ENCODE measurements at regions not wholly inside any gene's neighbourhood (a gene's known extent, or its start where the extent isn't known, plus 50 kb on each side); places are given as distances from the start of the nearest gene placed in this dataset.
A peak's percentile ranks its signal among the peaks of the same experiment; 100 is the strongest.
"Not testable (repeated sequence)": the region's sequence is repeated elsewhere in the genome, so short reads cannot be mapped to it uniquely, and the experiment has no call there.

- 90 to 99% (median 97%) methylated on average over 5 of the region's 5 CpGs for WGBS, 4 donors
- Histone ChIP-seq H3K27me3 (peaks cover 0 to 4% (median 0%) of the 10 kb centered on the region in 9 donors), H3K4me1 (peaks cover 0 to 33% (median 0%) of the 10 kb centered on the region in 12 donors), H3K27ac (peak overlapping the region in 1 of 12 donors; percentile 69), H3K9me3 (no peaks in the 10 kb centered on the region), H3K4me3 (no peak overlapping the region), H3K36me3 (no peaks in the 10 kb centered on the region)
- no peak for TF ChIP-seq CTCF (IDR thresholded peaks at IDR 0.05)
- intact Hi-C loops (cut with DNase I): no loop called here
- no peak for ATAC-seq
- DNase-seq: no peak
These were observed 103.0 kb downstream of the OLIG3 start for GRCh38 chr6:137391061-137391814.

- Histone ChIP-seq H3K4me3 (no peak overlapping the region), H3K4me1 (peaks cover 0 to 33% (median 0%) of the 10 kb centered on the region in 12 donors), H3K9me3 (no peaks in the 10 kb centered on the region), H3K36me3 (no peaks in the 10 kb centered on the region), H3K27me3 (peaks cover 0 to 4% (median 0%) of the 10 kb centered on the region in 9 donors), H3K27ac (peak overlapping the region in 1 of 12 donors; percentile 69)
- intact Hi-C loops (cut with DNase I): no loop called here
- 62 to 74% (median 64%) methylated on average over 4 of the region's 4 CpGs for WGBS, 4 donors
- no peak for DNase-seq
- no peak for ATAC-seq
- TF ChIP-seq POLR2A (IDR thresholded peaks at IDR 0.05) (no peak), CTCF (IDR thresholded peaks at IDR 0.05) (no peak)
These were observed 103.9 kb downstream of the OLIG3 start for GRCh38 chr6:137390334-137390733.

- H3K27ac ChIP-seq: peak overlapping the region in 1 of 12 donors; percentile 69
- 30 to 39% (median 38%) methylated on average over 6 of the region's 6 CpGs for WGBS, 4 donors
- intact Hi-C loops (cut with DNase I): no loop called here
- DNase-seq (no peak), ATAC-seq (no peak)
- TF ChIP-seq POLR2A (IDR thresholded peaks at IDR 0.05) (no peak), CTCF (IDR thresholded peaks at IDR 0.05) (no peak)
- H3K9me3 ChIP-seq: no peaks in the 10 kb centered on the region
- H3K27me3 ChIP-seq: peaks cover 0 to 4% (median 0%) of the 10 kb centered on the region in 9 donors
- no peak overlapping the region for H3K4me3 ChIP-seq
- peaks cover 0 to 33% (median 0%) of the 10 kb centered on the region in 12 donors for H3K4me1 ChIP-seq
- no peaks in the 10 kb centered on the region for H3K36me3 ChIP-seq
These were observed 105.0 kb downstream of the OLIG3 start for GRCh38 chr6:137389150-137389704.

- peaks cover 0 to 33% (median 0%) of the 10 kb centered on the region in 12 donors for H3K4me1 ChIP-seq
- 74 to 82% (median 79%) methylated on average over 10 of the region's 10 CpGs for WGBS, 4 donors
- TF ChIP-seq CTCF (IDR thresholded peaks at IDR 0.05): no peak
- no peak for TF ChIP-seq POLR2A (IDR thresholded peaks at IDR 0.05)
- H3K36me3 ChIP-seq: no peaks in the 10 kb centered on the region
- H3K27me3 ChIP-seq: peaks cover 0 to 4% (median 0%) of the 10 kb centered on the region in 9 donors
- ATAC-seq (no peak), DNase-seq (no peak)
- H3K27ac ChIP-seq: no peak overlapping the region
- no peaks in the 10 kb centered on the region for H3K9me3 ChIP-seq
- intact Hi-C loops (cut with DNase I): no loop called here
- H3K4me3 ChIP-seq: no peak overlapping the region
These were observed 107.0 kb downstream of the OLIG3 start for GRCh38 chr6:137387096-137387764.

- H3K36me3 ChIP-seq; intact Hi-C loops (cut with DNase I); H3K4me3 ChIP-seq; H3K27me3 ChIP-seq; H3K4me1 ChIP-seq; DNase-seq; H3K27ac ChIP-seq; ATAC-seq: not testable (repeated sequence)
- WGBS, 4 donors: 91 to 97% (median 94%) methylated on average over 6 of the region's 6 CpGs
- H3K9me3 ChIP-seq: peaks cover 0 to 24% (median 6%) of the 10 kb centered on the region in 12 donors
These were observed 110.9 kb downstream of the OLIG3 start for GRCh38 chr6:137383287-137383686.
